ENCODE measurements at regions not wholly inside any gene's neighbourhood (a gene's known extent, or its start where the extent isn't known, plus 50 kb on each side); places are given as distances from the start of the nearest gene placed in this dataset.

- TF ChIP-seq POLR2AphosphoS5 (IDR thresholded peaks at IDR 0.05), result no peak
- TF ChIP-seq, protein P1, sequence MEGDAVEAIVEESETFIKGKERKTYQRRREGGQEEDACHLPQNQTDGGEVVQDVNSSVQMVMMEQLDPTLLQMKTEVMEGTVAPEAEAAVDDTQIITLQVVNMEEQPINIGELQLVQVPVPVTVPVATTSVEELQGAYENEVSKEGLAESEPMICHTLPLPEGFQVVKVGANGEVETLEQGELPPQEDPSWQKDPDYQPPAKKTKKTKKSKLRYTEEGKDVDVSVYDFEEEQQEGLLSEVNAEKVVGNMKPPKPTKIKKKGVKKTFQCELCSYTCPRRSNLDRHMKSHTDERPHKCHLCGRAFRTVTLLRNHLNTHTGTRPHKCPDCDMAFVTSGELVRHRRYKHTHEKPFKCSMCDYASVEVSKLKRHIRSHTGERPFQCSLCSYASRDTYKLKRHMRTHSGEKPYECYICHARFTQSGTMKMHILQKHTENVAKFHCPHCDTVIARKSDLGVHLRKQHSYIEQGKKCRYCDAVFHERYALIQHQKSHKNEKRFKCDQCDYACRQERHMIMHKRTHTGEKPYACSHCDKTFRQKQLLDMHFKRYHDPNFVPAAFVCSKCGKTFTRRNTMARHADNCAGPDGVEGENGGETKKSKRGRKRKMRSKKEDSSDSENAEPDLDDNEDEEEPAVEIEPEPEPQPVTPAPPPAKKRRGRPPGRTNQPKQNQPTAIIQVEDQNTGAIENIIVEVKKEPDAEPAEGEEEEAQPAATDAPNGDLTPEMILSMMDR (IDR thresholded peaks at IDR 0.05), result no peak
- TF ChIP-seq POLR2A (IDR thresholded peaks at IDR 0.05), result no peak
- TF ChIP-seq EP300 (IDR thresholded peaks at IDR 0.05), result no peak
- H3K4me1 ChIP-seq, result peaks cover 0 to 16% (median 6%) of the 10 kb centered on the region in 4 donors
- ATAC-seq (ENCODE audit: low FRiP score in 2 of 2) (peak; percentile 68 to 86), DNase-seq (no peak)
- no peaks in the 10 kb centered on the region for H3K9me3 ChIP-seq
- no peak overlapping the region for H3K4me3 ChIP-seq
- H3K36me3 ChIP-seq, result no peaks in the 10 kb centered on the region
- H3K27ac ChIP-seq, result peak overlapping the region in 3 of 4 donors; percentile 16 to 78 (median 64)
- no peaks in the 10 kb centered on the region for H3K27me3 ChIP-seq
Observed at GRCh38 chr3:152556731-152557254, 278.1 kb upstream of the P2RY1 start.

DNA sequence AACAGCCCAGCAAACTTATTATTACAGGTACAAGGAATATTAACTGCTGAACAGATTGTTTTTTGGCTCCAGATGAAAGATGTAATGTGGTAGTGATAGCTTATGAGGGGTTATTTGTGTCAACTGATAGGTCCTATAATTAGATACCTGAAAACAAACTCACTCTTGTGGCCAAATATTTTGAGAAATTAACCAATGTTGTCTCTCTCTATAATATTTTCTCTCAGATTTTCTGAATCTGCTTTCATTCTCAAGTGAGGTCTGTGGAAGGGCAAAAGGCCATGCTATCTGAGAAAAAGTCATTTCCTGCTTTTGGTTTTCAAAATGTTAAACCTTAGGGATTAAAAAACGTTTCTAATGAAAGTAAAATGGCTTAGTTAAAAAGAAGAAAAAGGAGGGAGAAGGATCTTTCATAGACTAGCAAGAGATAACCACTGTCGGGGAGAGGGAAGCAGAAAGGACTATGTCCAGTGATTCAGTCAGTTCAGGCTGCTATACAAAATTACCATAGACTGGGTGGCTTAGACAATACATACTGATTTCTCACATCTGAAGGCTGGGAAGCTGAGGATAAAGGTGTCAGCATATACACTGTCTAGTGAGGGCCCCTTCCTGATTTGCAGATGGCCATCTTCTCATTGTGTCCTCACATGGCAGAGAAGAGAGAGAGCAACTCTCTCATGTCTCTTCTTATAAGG is 277.5 kb upstream of the P2RY1 start:
- peaks cover 0 to 16% (median 6%) of the 10 kb centered on the region in 4 donors for H3K4me1 ChIP-seq
- TF ChIP-seq, protein P1 (IDR thresholded peaks at IDR 0.05), result no peak
- TF ChIP-seq POLR2AphosphoS5 (IDR thresholded peaks at IDR 0.05), result no peak
- TF ChIP-seq POLR2A (IDR thresholded peaks at IDR 0.05), result no peak
- TF ChIP-seq EP300 (IDR thresholded peaks at IDR 0.05), result no peak
- H3K4me3 ChIP-seq, result no peak overlapping the region
- 49 to 50% methylated on average over 2 of the region's 2 CpGs for WGBS, 2 donors
- no peak for ATAC-seq (ENCODE audit: low FRiP score in 2 of 2)
- no peaks in the 10 kb centered on the region for H3K9me3 ChIP-seq
- H3K27ac ChIP-seq, result peak overlapping the region in 3 of 4 donors; percentile 3 to 78 (median 64)
- H3K36me3 ChIP-seq, result no peaks in the 10 kb centered on the region
- no peak for DNase-seq
- H3K27me3 ChIP-seq, result no peaks in the 10 kb centered on the region

DNA sequence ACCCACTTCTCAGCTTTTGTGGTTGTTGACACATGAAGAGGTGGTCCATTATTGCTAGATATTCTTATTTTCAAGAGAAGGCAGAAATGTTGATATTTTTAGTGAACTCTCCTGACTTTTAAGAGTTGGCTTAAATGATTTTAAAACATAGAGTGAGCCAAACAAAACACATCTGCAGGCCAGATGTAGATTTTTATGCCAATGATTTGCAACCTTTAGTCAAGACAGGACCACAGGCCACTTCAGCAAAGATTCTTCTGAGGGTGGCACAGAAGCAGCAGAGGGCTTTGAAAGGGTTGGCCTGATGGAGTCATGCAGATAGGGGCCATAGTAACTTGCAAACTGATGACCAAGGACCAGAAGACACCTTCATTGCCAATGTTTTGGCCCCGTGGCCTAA is 276.5 kb upstream of the P2RY1 start:
- H3K4me1 ChIP-seq, result peaks cover 0 to 16% (median 6%) of the 10 kb centered on the region in 4 donors
- WGBS, 2 donors, result 88 to 100% methylated on average over 1 of the region's 1 CpG
- no peaks in the 10 kb centered on the region for H3K9me3 ChIP-seq
- no peaks in the 10 kb centered on the region for H3K36me3 ChIP-seq
- TF ChIP-seq POLR2AphosphoS5 (IDR thresholded peaks at IDR 0.05), result no peak
- TF ChIP-seq, protein P1 (IDR thresholded peaks at IDR 0.05), result no peak
- no peak for TF ChIP-seq EP300 (IDR thresholded peaks at IDR 0.05)
- no peak for TF ChIP-seq POLR2A (IDR thresholded peaks at IDR 0.05)
- peak overlapping the region in 1 of 4 donors; percentile 78 for H3K27ac ChIP-seq
- no peak for DNase-seq
- no peaks in the 10 kb centered on the region for H3K27me3 ChIP-seq
- no peak overlapping the region for H3K4me3 ChIP-seq
- no peak for ATAC-seq (ENCODE audit: low FRiP score in 2 of 2)

GRCh38 chr3:152559246-152559645 is 275.7 kb upstream of the P2RY1 start:
- Histone ChIP-seq H3K9me3 (no peaks in the 10 kb centered on the region), H3K36me3 (no peaks in the 10 kb centered on the region), H3K27ac (no peak overlapping the region), H3K27me3 (no peaks in the 10 kb centered on the region), H3K4me3 (no peak overlapping the region), H3K4me1 (peaks cover 0 to 16% (median 6%) of the 10 kb centered on the region in 4 donors)
- WGBS, 2 donors, result 94 to 97% methylated on average over 18 of the region's 18 CpGs
- no peak for TF ChIP-seq EP300 (IDR thresholded peaks at IDR 0.05)
- TF ChIP-seq POLR2A (IDR thresholded peaks at IDR 0.05), result no peak
- TF ChIP-seq POLR2AphosphoS5 (IDR thresholded peaks at IDR 0.05), result no peak
- TF ChIP-seq, protein P1 (IDR thresholded peaks at IDR 0.05), result no peak
- ATAC-seq (ENCODE audit: low FRiP score in 2 of 2) (no peak), DNase-seq (peak in 1 of 2 donors; percentile 68)

DNA sequence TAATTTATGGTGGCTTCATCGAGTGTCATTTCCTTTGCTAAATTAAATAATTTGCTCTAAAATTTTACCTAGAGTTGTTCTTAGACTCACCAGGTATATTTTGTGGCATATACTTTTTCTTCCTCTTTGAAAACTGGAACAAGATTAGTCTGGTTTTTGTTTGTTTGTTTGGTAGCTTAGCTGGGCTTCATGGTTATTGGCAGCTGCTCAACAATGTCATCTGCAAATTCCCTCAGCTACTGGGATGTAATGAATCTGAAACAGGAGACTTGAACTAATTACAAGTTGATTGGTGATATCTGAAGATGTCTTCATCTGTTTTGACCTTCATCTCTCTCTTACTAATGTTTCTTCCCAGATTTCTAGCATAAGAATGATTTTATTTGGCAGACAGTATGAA is 270.5 kb upstream of the P2RY1 start:
- Histone ChIP-seq H3K36me3 (no peaks in the 10 kb centered on the region), H3K27ac (no peak overlapping the region), H3K9me3 (no peaks in the 10 kb centered on the region), H3K4me1 (no peaks in the 10 kb centered on the region), H3K4me3 (no peak overlapping the region), H3K27me3 (no peaks in the 10 kb centered on the region)
- no peak for DNase-seq
- WGBS, 2 donors, result 95 to 100% methylated on average over 1 of the region's 1 CpG
- ATAC-seq (ENCODE audit: low FRiP score in 2 of 2), result no peak
- TF ChIP-seq POLR2AphosphoS5 (IDR thresholded peaks at IDR 0.05) (no peak), EP300 (IDR thresholded peaks at IDR 0.05) (no peak), POLR2A (IDR thresholded peaks at IDR 0.05) (no peak)
- TF ChIP-seq, protein P1 (IDR thresholded peaks at IDR 0.05), result no peak

Measured in upper lobe of left lung (tissue), 6 donors.